ENCODE measurements at regions not wholly inside any gene's neighbourhood (a gene's known extent, or its start where the extent isn't known, plus 50 kb on each side); places are given as distances from the start of the nearest gene placed in this dataset.
A peak's percentile ranks its signal among the peaks of the same experiment; 100 is the strongest.

GRCh38 chr13:107057028-107057631 is 489.2 kb upstream of the ARGLU1 start:
- no peak for DNase-seq (ENCODE audit: low read depth, low spot score)

- DNase-seq (ENCODE audit: low read depth, low spot score): peak; percentile 46
Observed at GRCh38 chr13:107043021-107043956, 475.4 kb upstream of the ARGLU1 start.

- peak; percentile 79 for DNase-seq (ENCODE audit: low read depth, low spot score)
Observed at GRCh38 chr13:107035778-107036177, 467.8 kb upstream of the ARGLU1 start.

GRCh38 chr13:107035186-107035585 is 467.2 kb upstream of the ARGLU1 start:
- DNase-seq (ENCODE audit: low read depth, low spot score): peak; percentile 61

- no peak for DNase-seq (ENCODE audit: low read depth, low spot score)
Observed at GRCh38 chr13:107034236-107034872, 466.4 kb upstream of the ARGLU1 start.

- no peak for DNase-seq (ENCODE audit: low read depth, low spot score)
Observed at GRCh38 chr13:107031716-107032115, 463.8 kb upstream of the ARGLU1 start.

GRCh38 chr13:107028751-107029150 is 460.8 kb upstream of the ARGLU1 start:
- no peak for DNase-seq (ENCODE audit: low read depth, low spot score)

GRCh38 chr13:107025991-107026390 is 458.1 kb upstream of the ARGLU1 start:
- DNase-seq (ENCODE audit: low read depth, low spot score): peak; percentile 84

GRCh38 chr13:107023335-107023734 is 455.4 kb upstream of the ARGLU1 start:
- no peak for DNase-seq (ENCODE audit: low read depth, low spot score)

- DNase-seq (ENCODE audit: low read depth, low spot score): no peak
Observed at GRCh38 chr13:107020393-107020792, 452.5 kb upstream of the ARGLU1 start.

GRCh38 chr13:107018285-107018684 is 450.3 kb upstream of the ARGLU1 start:
- DNase-seq (ENCODE audit: low read depth, low spot score): no peak

- DNase-seq (ENCODE audit: low read depth, low spot score): peak; percentile 23
Observed at GRCh38 chr13:107006661-107007060, 438.7 kb upstream of the ARGLU1 start.

- DNase-seq (ENCODE audit: low read depth, low spot score): no peak
Observed at GRCh38 chr13:107005577-107005976, 437.6 kb upstream of the ARGLU1 start.

GRCh38 chr13:107003911-107004310 is 436.0 kb upstream of the ARGLU1 start:
- DNase-seq (ENCODE audit: low read depth, low spot score): no peak

- DNase-seq (ENCODE audit: low read depth, low spot score): no peak
Observed at GRCh38 chr13:106998664-106999063, 430.7 kb upstream of the ARGLU1 start.

- DNase-seq (ENCODE audit: low read depth, low spot score): no peak
Observed at GRCh38 chr13:106997696-106998095, 429.8 kb upstream of the ARGLU1 start.

GRCh38 chr13:106996867-106997618 is 429.1 kb upstream of the ARGLU1 start:
- DNase-seq (ENCODE audit: low read depth, low spot score): no peak

GRCh38 chr13:106990594-106990993 is 422.7 kb upstream of the ARGLU1 start:
- no peak for DNase-seq (ENCODE audit: low read depth, low spot score)

- no peak for DNase-seq (ENCODE audit: low read depth, low spot score)
Observed at GRCh38 chr13:106989876-106990275, 421.9 kb upstream of the ARGLU1 start.

- no peak for DNase-seq (ENCODE audit: low read depth, low spot score)
Observed at GRCh38 chr13:106987427-106987785, 419.5 kb upstream of the ARGLU1 start.

GRCh38 chr13:106986687-106987426 is 418.9 kb upstream of the ARGLU1 start:
- DNase-seq (ENCODE audit: low read depth, low spot score): no peak
